CD4-positive, alpha-beta T cell treated with Interleukin-17A for 1 hour (primary cell): ENCODE measurements at regions not wholly inside any gene's neighbourhood (a gene's known extent, or its start where the extent isn't known, plus 50 kb on each side); places are given as distances from the start of the nearest gene placed in this dataset.
"Not testable (repeated sequence)": the region's sequence is repeated elsewhere in the genome, so short reads cannot be mapped to it uniquely, and the experiment has no call there.

ENCODE experiments used
- DNase-seq: peaks from one replicate; pipeline ENCODE4 v3.0.0-alpha.2; 2020

GRCh38 chr2:21908712-21909380 lies 785.1 kb downstream of the TDRD15 start:
- DNase-seq: not testable (repeated sequence)

- no peak for DNase-seq
Observed at GRCh38 chr2:21910832-21911507, 787.2 kb downstream of the TDRD15 start.

GRCh38 chr2:21912405-21912804 lies 788.6 kb downstream of the TDRD15 start:
- DNase-seq: no peak

- DNase-seq: no peak
Observed at GRCh38 chr2:21915201-21915600, 791.4 kb downstream of the TDRD15 start.

- no peak for DNase-seq
Observed at GRCh38 chr2:21916934-21917522, 793.3 kb downstream of the TDRD15 start.

DNA sequence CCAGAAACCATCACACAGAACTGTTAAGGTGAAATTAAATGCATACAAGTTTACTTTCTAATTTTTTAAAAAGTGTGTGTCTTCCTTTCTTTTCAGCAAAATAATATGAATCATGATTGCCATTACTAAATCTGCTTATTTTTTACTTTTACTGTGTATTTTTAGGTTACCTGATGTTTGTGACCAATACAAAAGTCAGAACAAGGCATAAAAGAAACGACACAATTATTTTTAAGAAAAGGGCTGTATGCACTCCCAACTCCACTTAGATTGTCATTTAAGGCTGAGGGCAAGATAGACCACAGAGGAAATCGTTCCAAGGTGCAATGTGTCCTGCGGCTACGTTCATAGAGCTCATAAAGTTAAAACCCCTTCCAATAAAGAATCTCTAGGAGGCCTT lies 797.0 kb downstream of the TDRD15 start:
- DNase-seq: no peak

DNA sequence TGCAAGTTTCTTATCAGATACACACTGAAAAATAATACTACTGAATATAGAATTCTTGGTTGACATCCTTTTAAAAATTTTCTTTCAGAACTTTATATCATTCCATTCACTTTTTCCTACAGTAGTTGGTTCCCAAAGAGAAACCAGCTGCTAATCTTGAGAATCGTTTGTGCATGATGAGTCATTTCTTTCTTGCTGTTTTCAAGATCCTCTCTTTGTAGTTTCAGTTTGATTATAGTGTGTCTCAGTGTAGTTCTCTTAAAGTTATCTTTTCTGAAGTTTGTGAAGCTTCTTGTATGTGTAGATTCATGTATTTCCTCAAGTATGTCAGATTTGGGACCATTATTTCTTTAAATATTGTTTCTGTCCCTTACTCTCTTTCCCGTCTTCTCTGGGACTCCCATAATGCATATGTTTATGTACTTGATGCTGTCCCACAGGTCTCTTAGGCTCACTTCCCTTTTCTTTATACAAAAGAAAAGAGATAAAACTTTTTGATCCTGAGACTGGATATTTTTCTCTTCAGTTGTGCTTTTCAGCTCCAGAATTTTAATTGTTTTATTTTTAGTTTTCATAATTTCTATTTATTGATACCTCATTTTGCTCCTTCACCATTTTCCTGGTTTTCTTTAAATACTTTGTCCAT lies 801.0 kb downstream of the TDRD15 start:
- DNase-seq: no peak

DNA sequence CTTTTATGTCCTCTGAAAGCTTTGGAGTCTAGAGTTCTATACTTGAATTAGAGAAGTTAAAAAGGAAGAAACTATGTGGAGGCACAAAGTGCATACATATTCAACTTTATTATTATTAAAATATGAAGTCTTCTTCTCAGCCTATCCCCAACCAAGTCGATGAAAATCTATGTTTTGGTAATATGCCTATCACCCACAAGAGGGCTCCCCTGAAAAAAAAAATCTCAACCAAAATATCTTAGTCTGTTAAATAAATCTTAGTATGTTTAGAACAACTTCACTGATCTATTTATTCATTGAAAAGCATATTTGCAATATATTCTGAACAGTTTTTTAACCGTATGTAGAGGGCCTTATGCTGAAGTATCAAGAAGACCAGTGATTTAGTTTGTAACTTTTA lies 804.5 kb downstream of the TDRD15 start:
- no peak for DNase-seq

DNA sequence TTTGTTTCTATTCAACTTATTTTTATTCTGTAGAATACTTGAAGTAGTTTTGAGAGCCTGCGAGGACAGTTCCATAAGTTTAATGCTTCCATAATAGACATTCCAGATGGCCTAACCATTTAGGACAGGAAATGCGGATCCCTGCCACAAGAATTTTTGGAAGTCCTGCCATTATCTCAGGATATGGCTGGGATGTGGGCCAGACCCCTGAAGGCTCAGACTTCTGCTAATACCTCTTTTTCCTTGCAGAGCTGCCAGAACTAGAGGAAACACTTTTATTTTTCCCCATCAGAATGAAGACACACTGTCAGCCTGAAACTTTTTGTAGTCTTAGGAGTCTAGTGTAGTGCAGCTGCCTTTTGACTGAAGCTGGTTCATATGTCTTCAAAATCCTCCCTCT lies 806.5 kb downstream of the TDRD15 start:
- no peak for DNase-seq

GRCh38 chr2:21939967-21940366 lies 816.2 kb downstream of the TDRD15 start:
- no peak for DNase-seq

- no peak for DNase-seq
Observed at GRCh38 chr2:21944536-21944935, 820.8 kb downstream of the TDRD15 start.

- no peak for DNase-seq
Observed at GRCh38 chr2:21945658-21946057, 821.9 kb downstream of the TDRD15 start.

GRCh38 chr2:21947046-21947445 lies 823.3 kb downstream of the TDRD15 start:
- no peak for DNase-seq

DNA sequence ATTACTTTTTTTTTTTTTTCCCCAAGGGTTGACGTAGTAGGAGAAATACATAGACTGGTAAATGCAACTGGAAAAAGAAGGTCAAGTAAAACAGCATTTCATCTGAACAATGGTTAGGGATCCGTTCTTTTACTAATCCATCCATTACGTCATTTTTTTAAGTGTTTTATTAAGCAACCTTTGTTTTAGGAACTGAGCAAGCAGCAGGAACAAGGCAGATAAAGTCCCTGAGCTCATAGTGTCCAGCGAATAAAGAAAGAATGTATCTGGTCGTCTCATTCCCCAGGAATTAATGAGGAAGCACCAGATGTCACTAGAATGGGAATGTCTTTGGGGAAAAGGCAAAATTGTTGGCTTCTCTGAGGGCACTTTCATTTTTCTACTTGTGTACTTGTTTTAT lies 842.4 kb downstream of the TDRD15 start:
- DNase-seq: no peak

DNA sequence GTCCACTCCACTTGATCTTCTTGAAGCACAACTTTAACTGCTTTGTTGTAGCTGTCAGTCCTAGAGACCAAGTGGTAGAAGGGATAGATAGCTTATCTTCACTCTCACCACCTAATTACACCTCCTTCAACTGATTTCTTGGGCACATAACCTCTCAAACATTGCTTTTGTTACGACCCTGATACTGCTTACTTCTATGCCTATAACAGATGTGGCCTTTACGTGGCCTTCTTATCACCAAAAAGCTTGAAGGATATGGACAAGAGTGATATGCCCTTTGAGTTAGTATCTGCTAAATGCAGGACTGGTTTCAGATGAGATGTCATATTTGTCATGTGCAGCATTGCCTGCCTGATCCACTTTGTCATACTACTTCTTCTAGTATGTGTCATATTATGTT lies 847.2 kb downstream of the TDRD15 start:
- no peak for DNase-seq

GRCh38 chr2:21972586-21972985 lies 848.8 kb downstream of the TDRD15 start:
- no peak for DNase-seq

DNA sequence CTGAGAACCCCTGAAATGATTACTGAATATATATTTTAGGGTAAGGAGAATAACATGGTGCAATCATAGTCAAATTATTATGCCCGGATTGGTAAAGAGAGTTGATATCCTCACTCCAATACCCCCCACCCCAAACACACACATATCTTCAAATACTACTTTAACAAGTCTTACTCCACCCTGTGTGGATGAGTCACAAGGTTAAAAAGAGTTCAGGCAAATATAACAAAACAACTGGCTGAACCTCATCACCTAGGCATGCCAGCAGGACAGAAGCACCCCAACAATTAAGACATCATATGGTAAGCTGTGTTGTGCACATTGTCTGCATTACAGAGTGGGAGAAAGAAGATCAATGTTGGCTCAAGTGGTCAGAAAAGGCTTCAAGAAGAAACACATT lies 857.4 kb downstream of the TDRD15 start:
- no peak for DNase-seq

GRCh38 chr2:21993002-21993401 lies 869.2 kb downstream of the TDRD15 start:
- DNase-seq: no peak

- no peak for DNase-seq
Observed at GRCh38 chr2:21996339-21996738, 872.6 kb downstream of the TDRD15 start.

DNA sequence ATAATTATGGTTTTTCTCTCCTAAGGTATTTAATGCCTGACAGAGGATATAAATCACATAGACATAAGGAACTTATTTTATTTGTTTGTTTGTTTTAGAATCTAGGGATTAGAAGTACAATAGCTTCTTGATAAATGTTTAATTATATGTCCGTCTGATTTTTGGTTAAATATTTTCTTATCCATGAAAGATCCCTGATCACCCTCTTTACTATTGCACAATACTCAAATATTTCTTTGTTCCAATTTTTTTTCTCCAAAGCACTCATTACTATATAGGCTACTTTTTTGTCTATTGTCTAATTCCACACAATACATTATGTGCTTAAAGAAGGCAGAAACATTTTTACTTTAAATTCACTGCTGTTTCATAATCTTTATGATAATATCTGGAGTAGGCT lies 875.8 kb downstream of the TDRD15 start:
- no peak for DNase-seq

DNA sequence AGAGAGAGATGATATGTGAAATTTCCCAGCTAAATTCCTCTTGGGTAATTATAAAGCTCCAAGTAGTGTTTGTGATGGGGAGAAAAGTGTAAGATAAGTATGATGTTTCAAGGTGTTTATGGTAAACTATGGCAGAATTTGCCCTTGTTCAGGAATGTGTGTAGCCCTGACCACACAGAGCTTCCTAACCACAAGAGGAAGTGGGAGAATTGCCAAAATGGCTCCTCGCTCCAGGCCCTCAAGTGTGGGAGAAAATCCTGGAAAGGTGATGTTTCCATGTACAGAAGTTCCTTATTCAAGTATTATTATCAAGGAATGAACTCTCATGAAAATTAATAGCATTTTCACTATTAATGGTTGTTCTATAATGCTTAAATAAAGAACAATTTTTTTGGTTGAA lies 878.3 kb downstream of the TDRD15 start:
- no peak for DNase-seq

DNA sequence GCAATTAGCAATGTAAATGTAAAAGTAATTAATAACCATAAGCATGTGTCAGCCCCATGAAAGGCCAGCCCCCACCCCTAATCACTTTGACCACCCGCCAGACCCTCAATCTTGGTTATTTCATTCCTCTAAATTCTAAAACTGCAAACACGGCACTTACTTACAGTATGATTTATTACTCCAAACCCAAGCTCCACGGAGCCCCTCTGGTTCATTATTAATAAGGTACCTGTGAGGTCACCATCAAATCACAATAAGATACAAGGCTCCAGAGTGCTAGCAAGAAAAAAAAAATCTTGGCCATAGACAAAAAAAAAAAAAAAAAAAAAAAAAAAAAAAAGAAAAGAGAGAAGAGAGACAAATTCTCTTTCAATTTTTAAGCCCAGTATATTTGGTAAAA lies 879.5 kb downstream of the TDRD15 start:
- DNase-seq: no peak

DNA sequence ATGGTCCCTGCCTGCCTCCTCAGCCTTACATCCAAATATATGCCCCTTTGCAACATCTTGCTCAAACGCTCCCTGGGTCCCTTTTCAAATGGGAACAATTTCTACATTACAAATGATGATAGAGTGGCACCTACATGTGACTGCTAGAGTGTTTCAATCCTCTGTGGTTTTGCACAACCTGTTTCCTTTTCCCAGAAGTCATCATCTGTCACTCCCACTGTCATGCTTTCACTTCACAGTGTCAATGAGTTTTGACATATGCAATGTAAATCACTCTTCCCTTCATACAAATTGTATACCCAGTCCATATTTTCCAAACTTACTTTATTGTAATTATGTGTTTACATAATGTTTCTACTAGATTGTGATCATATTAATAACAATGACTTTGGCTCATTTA lies 887.3 kb downstream of the TDRD15 start:
- DNase-seq: no peak
